Smooth muscle cell (in vitro differentiated cells): ENCODE measurements at regions not wholly inside any gene's neighbourhood (a gene's known extent, or its start where the extent isn't known, plus 50 kb on each side); places are given as distances from the start of the nearest gene placed in this dataset.

ENCODE experiments used
- DNase-seq: peaks from one replicate; lab custom pipeline; 2025; ENCODE audit not compliant: unreplicated experiment; lab: John Stamatoyannopoulos, UW
- H2AFZ ChIP-seq: fragments of 200-600 bp; sonication (generic); 2 replicates; pipeline ENCODE4 v1.6.0; 2016; ENCODE audit warnings: antibody characterized with exemption, low read depth, mild to moderate bottlenecking
- H3F3A ChIP-seq: fragments of 200-600 bp; sonication (generic); 2 replicates; pipeline ENCODE4 v1.6.0; 2017; ENCODE audit warnings: antibody characterized with exemption, low read depth
- H3K27ac ChIP-seq: fragments of 200-600 bp; sonication (generic); 2 replicates; pipeline ENCODE4 v1.5.1; 2016; ENCODE audit warnings: low read depth, mild to moderate bottlenecking
- H3K27me3 ChIP-seq: fragments of 200-600 bp; sonication (generic); 2 replicates; pipeline ENCODE4 v1.6.1; 2016; ENCODE audit warnings: low read depth, mild to moderate bottlenecking
- H3K36me3 ChIP-seq: fragments of 200-600 bp; sonication (generic); 2 replicates; pipeline ENCODE4 v1.5.1; 2016; ENCODE audit warnings: low read depth
- H3K4me1 ChIP-seq: fragments of 200-600 bp; sonication (generic); 2 replicates; pipeline ENCODE4 v1.5.1; 2016; ENCODE audit warnings: low read depth
- H3K4me2 ChIP-seq: fragments of 200-600 bp; sonication (generic); 2 replicates; pipeline ENCODE4 v1.6.0; 2016; ENCODE audit warnings: mild to moderate bottlenecking
- H3K4me3 ChIP-seq: fragments of 200-600 bp; sonication (generic); 2 replicates; pipeline ENCODE4 v1.5.1; 2016; ENCODE audit warnings: mild to moderate bottlenecking
- H3K79me2 ChIP-seq: fragments of 200-600 bp; sonication (generic); 2 replicates; pipeline ENCODE4 v1.6.0; 2016; ENCODE audit warnings: low read depth, mild to moderate bottlenecking
- H3K9ac ChIP-seq: fragments of 200-600 bp; sonication (generic); 2 replicates; pipeline ENCODE4 v1.6.0; 2016; ENCODE audit warnings: low read depth
- H3K9me3 ChIP-seq: fragments of 200-600 bp; sonication (generic); replicated peaks from 2 replicates; pipeline ENCODE4 v1.5.1; 2016; ENCODE audit warnings: low read depth
- H4K20me1 ChIP-seq: fragments of 200-600 bp; sonication (generic); 2 replicates; pipeline ENCODE4 v1.6.0; 2016; ENCODE audit warnings: low read depth
- CTCF ChIP-seq: fragments of 200-600 bp; sonication (generic); IDR thresholded peaks from 2 replicates; pipeline ENCODE4 v1.5.1; 2017; ENCODE audit warnings: borderline replicate concordance, mild to moderate bottlenecking, antibody characterized with exemption; ENCODE audit not compliant: insufficient read depth, poor library complexity, severe bottlenecking
- WGBS: methylation state at CpG from one replicate; pipeline ENCODE4 v1.1.7; 2016; ENCODE audit warnings: low lambda C conversion rate; 5-methylcytosine and 5-hydroxymethylcytosine counted together

- no peak for TF ChIP-seq CTCF
- no peaks in the 10 kb centered on the region for H4K20me1 ChIP-seq
- H3K27ac ChIP-seq, result no peak overlapping the region
- no peaks in the 10 kb centered on the region for H3K9me3 ChIP-seq
- H2AFZ ChIP-seq, result no peak overlapping the region
- no peaks in the 10 kb centered on the region for H3K36me3 ChIP-seq
- H3K27me3 ChIP-seq, result no peaks in the 10 kb centered on the region
- H3K4me3 ChIP-seq, result no peak overlapping the region
- H3F3A ChIP-seq, result no peaks in the 10 kb centered on the region
- no peak for DNase-seq
- H3K79me2 ChIP-seq, result no peaks in the 10 kb centered on the region
- H3K4me2 ChIP-seq, result no peak overlapping the region
- H3K4me1 ChIP-seq, result no peaks in the 10 kb centered on the region
- WGBS, result 88% methylated on average over 11 of the region's 11 CpGs
- no peak overlapping the region for H3K9ac ChIP-seq
Measured at GRCh38 chr2:33859811-33860461, 260.8 kb upstream of the FAM98A start.

GRCh38 chr2:33859176-33859575 is 260.1 kb upstream of the FAM98A start:
- 89% methylated on average over 6 of the region's 6 CpGs for WGBS
- no peak overlapping the region for H3K9ac ChIP-seq

GRCh38 chr2:33848486-33848885 is 249.4 kb upstream of the FAM98A start:
- TF ChIP-seq CTCF, result no peak
- Histone ChIP-seq H3F3A (no peaks in the 10 kb centered on the region), H4K20me1 (no peaks in the 10 kb centered on the region), H3K27ac (peak overlapping the region; percentile 66), H3K79me2 (no peaks in the 10 kb centered on the region), H3K4me1 (no peaks in the 10 kb centered on the region), H3K36me3 (no peaks in the 10 kb centered on the region), H3K9me3 (no peaks in the 10 kb centered on the region), H3K9ac (no peak overlapping the region), H3K4me3 (no peak overlapping the region), H3K4me2 (peak overlapping the region; percentile 10), H2AFZ (no peak overlapping the region), H3K27me3 (no peaks in the 10 kb centered on the region)
- no peak for DNase-seq
- 81% methylated on average over 2 of the region's 2 CpGs for WGBS

More at GRCh38 chr2:33859176-33859575, 260.1 kb upstream of the FAM98A start:
- Histone ChIP-seq H2AFZ (no peak overlapping the region), H3K27me3 (no peaks in the 10 kb centered on the region), H3K9me3 (no peaks in the 10 kb centered on the region), H3F3A (no peaks in the 10 kb centered on the region), H4K20me1 (no peaks in the 10 kb centered on the region), H3K4me2 (no peak overlapping the region), H3K4me1 (no peaks in the 10 kb centered on the region), H3K36me3 (no peaks in the 10 kb centered on the region), H3K4me3 (no peak overlapping the region), H3K79me2 (no peaks in the 10 kb centered on the region), H3K27ac (no peak overlapping the region)
- DNase-seq, result no peak
- no peak for TF ChIP-seq CTCF

GRCh38 chr2:33839791-33840190 is 240.7 kb upstream of the FAM98A start:
- H3K4me2 ChIP-seq, result no peak overlapping the region
- H3F3A ChIP-seq, result no peaks in the 10 kb centered on the region
- H2AFZ ChIP-seq, result no peak overlapping the region
- H4K20me1 ChIP-seq, result no peaks in the 10 kb centered on the region
- no peaks in the 10 kb centered on the region for H3K36me3 ChIP-seq
- H3K27me3 ChIP-seq, result no peaks in the 10 kb centered on the region
- H3K9me3 ChIP-seq, result no peaks in the 10 kb centered on the region
- no peak overlapping the region for H3K27ac ChIP-seq
- H3K9ac ChIP-seq, result no peak overlapping the region
- 61% methylated on average over 7 of the region's 7 CpGs for WGBS
- no peak for TF ChIP-seq CTCF
- H3K4me3 ChIP-seq, result no peak overlapping the region
- no peaks in the 10 kb centered on the region for H3K79me2 ChIP-seq
- H3K4me1 ChIP-seq, result no peaks in the 10 kb centered on the region
- no peak for DNase-seq
